ENCODE measurements at regions not wholly inside any gene's neighbourhood (a gene's known extent, or its start where the extent isn't known, plus 50 kb on each side); places are given as distances from the start of the nearest gene placed in this dataset.

- H3K56ac ChIP-seq (ENCODE audit: extremely low read depth, insufficient read depth, low read length), result no peak overlapping the region
- ChIA-PET POLR2A (ENCODE audit: unreplicated experiment) (no interaction called here), CTCF (no interaction called here)
- in situ Hi-C loops (cut with MboI; ENCODE audit: low sequenced_read_pairs) (no loop called here), dilution Hi-C loops (cut with HindIII; ENCODE audit: low sequenced_read_pairs, unreplicated experiment) (no loop called here), intact Hi-C loops (cut with micrococcal nuclease) (no loop called here)
- H3K79me1 ChIP-seq (ENCODE audit: low read depth in 1 of 2, low read length in 2 of 2), result no peaks in the 10 kb centered on the region
- H3K9ac ChIP-seq (ENCODE audit: low read depth, low read length), result no peak overlapping the region
- H2BK15ac ChIP-seq (ENCODE audit: low read depth, low read length), result no peak overlapping the region
- H3K4me2 ChIP-seq (ENCODE audit: low read depth, low read length), result no peak overlapping the region
- TF ChIP-seq ELK1 (IDR thresholded peaks at IDR 0.05; ENCODE audit: borderline replicate concordance, low read depth, low read length), result no peak
- TF ChIP-seq SMC3 (IDR thresholded peaks at IDR 0.05; ENCODE audit: low read depth, low read length), result no peak
- ATAC-seq (ENCODE audit: low read depth) (no peak), DNase-seq (no peak)
- H3K4ac ChIP-seq (ENCODE audit: low read depth, low read length), result no peak overlapping the region
- H2AK9ac ChIP-seq (replicated peaks; ENCODE audit: low read depth, low read length, poor library complexity), result no peak overlapping the region
- no peak overlapping the region for H4K8ac ChIP-seq (ENCODE audit: low read depth in 2 of 2, low read length in 2 of 2)
- H4K5ac ChIP-seq (ENCODE audit: low read depth, low read length), result no peak overlapping the region
- H3K27ac ChIP-seq (ENCODE audit: insufficient read depth, low read length), result no peak overlapping the region
- no peak overlapping the region for H2BK20ac ChIP-seq (ENCODE audit: low read depth, low read length)
- H3K27me3 ChIP-seq (ENCODE audit: control insufficient read depth, insufficient read depth, low read length), result no peaks in the 10 kb centered on the region
- BruUV-seq (replicated peaks), result no TSS peak
- H3K36me3 ChIP-seq (ENCODE audit: control insufficient read depth, insufficient read depth, low read length), result no peaks in the 10 kb centered on the region
- no peaks in the 10 kb centered on the region for H4K20me1 ChIP-seq (ENCODE audit: insufficient read depth, low read length)
- H2AK5ac ChIP-seq (ENCODE audit: low read depth, low read length), result no peak overlapping the region
- H2BK5ac ChIP-seq (ENCODE audit: low read depth, low read length, poor library complexity, severe bottlenecking), result no peak overlapping the region
- H3K4me3 ChIP-seq (ENCODE audit: insufficient read depth, low read depth, low read length), result no peak overlapping the region
- H3K14ac ChIP-seq (replicated peaks; ENCODE audit: low read depth, low read length), result no peak overlapping the region
- no peaks in the 10 kb centered on the region for H3K9me3 ChIP-seq (ENCODE audit: control insufficient read depth, insufficient read depth, low read length)
- H3K23ac ChIP-seq (ENCODE audit: low read depth, low read length), result no peak overlapping the region
- H3K4me1 ChIP-seq (ENCODE audit: control insufficient read depth, insufficient read depth, low read length), result no peaks in the 10 kb centered on the region
- H2AFZ ChIP-seq (replicated peaks; ENCODE audit: low read length, poor library complexity), result no peak overlapping the region
- H4K91ac ChIP-seq (ENCODE audit: insufficient read depth, low read depth, low read length), result no peak overlapping the region
- H3K9me1 ChIP-seq (ENCODE audit: insufficient read depth, low read length), result no peaks in the 10 kb centered on the region
- no peak overlapping the region for H3K18ac ChIP-seq (ENCODE audit: low read depth, low read length)
- no peak overlapping the region for H2BK120ac ChIP-seq (ENCODE audit: low read depth, low read length)
Measured at GRCh38 chr1:163797816-163798215, 476.1 kb downstream of the NUF2 start.

All from IMR-90 (cell line).